ENCODE measurements at regions not wholly inside any gene's neighbourhood (a gene's known extent, or its start where the extent isn't known, plus 50 kb on each side); places are given as distances from the start of the nearest gene placed in this dataset.
A peak's percentile ranks its signal among the peaks of the same experiment; 100 is the strongest.

- DNase-seq (ENCODE audit: low spot score) = no peak
- no peak for FAIRE-seq
Measured at GRCh38 chr4:141395919-141396318, 175.2 kb downstream of the ZNF330 start.

GRCh38 chr4:141402712-141403111 lies 182.0 kb downstream of the ZNF330 start:
- no peak for FAIRE-seq
- DNase-seq (ENCODE audit: low spot score) = no peak

GRCh38 chr4:141403782-141404181 lies 183.1 kb downstream of the ZNF330 start:
- DNase-seq (ENCODE audit: low spot score) (no peak), FAIRE-seq (no peak)

GRCh38 chr4:141406237-141406636 lies 185.5 kb downstream of the ZNF330 start:
- DNase-seq (ENCODE audit: low spot score) (no peak), FAIRE-seq (no peak)

GRCh38 chr4:141409556-141409955 lies 188.9 kb downstream of the ZNF330 start:
- FAIRE-seq (no peak), DNase-seq (ENCODE audit: low spot score) (no peak)

GRCh38 chr4:141410839-141411238 lies 190.1 kb downstream of the ZNF330 start:
- FAIRE-seq (no peak), DNase-seq (ENCODE audit: low spot score) (no peak)

GRCh38 chr4:141411936-141412335 lies 191.2 kb downstream of the ZNF330 start:
- DNase-seq (ENCODE audit: low spot score) = no peak
- FAIRE-seq = no peak

GRCh38 chr4:141413366-141413765 lies 192.7 kb downstream of the ZNF330 start:
- no peak for DNase-seq (ENCODE audit: low spot score)
- FAIRE-seq = no peak

- FAIRE-seq = no peak
- DNase-seq (ENCODE audit: low spot score) = no peak
Measured at GRCh38 chr4:141415651-141416050, 195.0 kb downstream of the ZNF330 start.

- DNase-seq (ENCODE audit: low spot score) = no peak
- FAIRE-seq = no peak
Measured at GRCh38 chr4:141416219-141416618, 195.5 kb downstream of the ZNF330 start.

- FAIRE-seq = no peak
- no peak for DNase-seq (ENCODE audit: low spot score)
Measured at GRCh38 chr4:141416677-141417363, 196.1 kb downstream of the ZNF330 start.

GRCh38 chr4:141417387-141417786 lies 196.7 kb downstream of the ZNF330 start:
- no peak for DNase-seq (ENCODE audit: low spot score)
- no peak for FAIRE-seq

- FAIRE-seq = peak; percentile 44
- peak; percentile 16 for DNase-seq (ENCODE audit: low spot score)
Measured at GRCh38 chr4:141425124-141425523, 204.4 kb downstream of the ZNF330 start.

GRCh38 chr4:141427726-141428296 lies 207.1 kb downstream of the ZNF330 start:
- DNase-seq (ENCODE audit: low spot score) (no peak), FAIRE-seq (no peak)

- no peak for FAIRE-seq
- DNase-seq (ENCODE audit: low spot score) = no peak
Measured at GRCh38 chr4:141429933-141430332, 206.4 kb upstream of the IL15 start.

- no peak for DNase-seq (ENCODE audit: low spot score)
- FAIRE-seq = no peak
Measured at GRCh38 chr4:141430686-141431085, 205.7 kb upstream of the IL15 start.

GRCh38 chr4:141432000-141432712 lies 204.2 kb upstream of the IL15 start:
- FAIRE-seq = no peak

GRCh38 chr4:141435446-141436225 lies 200.7 kb upstream of the IL15 start:
- no peak for DNase-seq (ENCODE audit: low spot score)

More at GRCh38 chr4:141432000-141432712, 204.2 kb upstream of the IL15 start:
- DNase-seq (ENCODE audit: low spot score) = peak; percentile 5

GRCh38 chr4:141439223-141439622 lies 197.2 kb upstream of the IL15 start:
- no peak for DNase-seq (ENCODE audit: low spot score)
- FAIRE-seq = no peak

More at GRCh38 chr4:141435446-141436225, 200.7 kb upstream of the IL15 start:
- FAIRE-seq = no peak

- FAIRE-seq = no peak
Measured at GRCh38 chr4:141447761-141448160, 188.6 kb upstream of the IL15 start.

GRCh38 chr4:141448490-141448889 lies 187.9 kb upstream of the IL15 start:
- DNase-seq (ENCODE audit: low spot score) (no peak), FAIRE-seq (no peak)

More at GRCh38 chr4:141447761-141448160, 188.6 kb upstream of the IL15 start:
- DNase-seq (ENCODE audit: low spot score) = no peak

- FAIRE-seq (no peak), DNase-seq (ENCODE audit: low spot score) (no peak)
Measured at GRCh38 chr4:141449927-141450326, 186.5 kb upstream of the IL15 start.
